Astrocyte of the spinal cord (primary cell): ENCODE measurements at regions not wholly inside any gene's neighbourhood (a gene's known extent, or its start where the extent isn't known, plus 50 kb on each side); places are given as distances from the start of the nearest gene placed in this dataset.
"Not testable (repeated sequence)": the region's sequence is repeated elsewhere in the genome, so short reads cannot be mapped to it uniquely, and the experiment has no call there.

ENCODE experiments used
- DNase-seq: peaks from one replicate; pipeline ENCODE4 v3.0.0; 2011; ENCODE audit warnings: low read depth, low spot score
- H3K4me3 ChIP-seq: 2 replicates; pipeline ENCODE4 v1.5.1; 2011; ENCODE audit warnings: low read depth, mild to moderate bottlenecking, low read length, moderate library complexity
- CTCF ChIP-seq: IDR thresholded peaks from 2 replicates; pipeline ENCODE4 v1.5.1; 2012; ENCODE audit warnings: low read depth, mild to moderate bottlenecking, low read length, inconsistent platforms
- in situ Hi-C: cut with HindIII; loops from 2 replicates; pipeline ENCODE4 v1.10.0; 2017; ENCODE audit warnings: low sequenced_read_pairs

- TF ChIP-seq CTCF: no peak
- no peak overlapping the region for H3K4me3 ChIP-seq
- no peak for DNase-seq
- in situ Hi-C loops: no loop called here
Observed at GRCh38 chr11:92082652-92083051, 142.0 kb upstream of the FAT3 start.

- in situ Hi-C loops, DNase-seq, H3K4me3 ChIP-seq: not testable (repeated sequence)
Observed at GRCh38 chr11:92074498-92074897, 150.1 kb upstream of the FAT3 start.

- DNase-seq: no peak
- in situ Hi-C loops: no loop called here
- no peak overlapping the region for H3K4me3 ChIP-seq
- TF ChIP-seq CTCF: no peak
Observed at GRCh38 chr11:92071660-92072059, 153.0 kb upstream of the FAT3 start.

GRCh38 chr11:92070026-92070889, 154.4 kb upstream of the FAT3 start:
- peak; percentile 26 for TF ChIP-seq CTCF
- in situ Hi-C loops: no loop called here
- no peak overlapping the region for H3K4me3 ChIP-seq
- DNase-seq: no peak

GRCh38 chr11:92067016-92067415, 157.6 kb upstream of the FAT3 start:
- in situ Hi-C loops: no loop called here
- no peak overlapping the region for H3K4me3 ChIP-seq
- DNase-seq: no peak
- TF ChIP-seq CTCF: no peak

GRCh38 chr11:92061456-92062062, 163.1 kb upstream of the FAT3 start:
- no peak for TF ChIP-seq CTCF
- in situ Hi-C loops: no loop called here
- DNase-seq: no peak
- H3K4me3 ChIP-seq: no peak overlapping the region

- no peak for TF ChIP-seq CTCF
- in situ Hi-C loops: no loop called here
- no peak for DNase-seq
- H3K4me3 ChIP-seq: no peak overlapping the region
Observed at GRCh38 chr11:92057849-92058442, 166.7 kb upstream of the FAT3 start.
